H9 (cell line): ENCODE measurements at regions not wholly inside any gene's neighbourhood (a gene's known extent, or its start where the extent isn't known, plus 50 kb on each side); places are given as distances from the start of the nearest gene placed in this dataset.

Experiments used
- DNase-seq: peaks from one replicate; pipeline ENCODE4 v3.0.0-alpha.2; 2017
- H2AFZ ChIP-seq: one replicate; pipeline ENCODE4 v1.6.1; 2013; ENCODE audit warnings: mild to moderate bottlenecking, low read length, control low read depth, moderate library complexity
- H2AK5ac ChIP-seq: 2 replicates; pipeline ENCODE4 v1.6.1; 2013; ENCODE audit warnings: low read length, control low read depth, mixed read lengths; ENCODE audit not compliant: insufficient read length
- H2BK120ac ChIP-seq: one replicate; pipeline ENCODE4 v1.6.1; 2013; ENCODE audit warnings: low read depth, mild to moderate bottlenecking, low read length, control low read depth, inconsistent platforms; ENCODE audit not compliant: poor library complexity, severe bottlenecking
- H2BK12ac ChIP-seq: 2 replicates; pipeline ENCODE4 v1.6.1; 2013; ENCODE audit warnings: low read length, control low read depth, mixed read lengths, low read depth; ENCODE audit not compliant: insufficient read length
- H2BK15ac ChIP-seq: 2 replicates; pipeline ENCODE4 v1.6.1; 2013; ENCODE audit warnings: low read depth, low read length, control low read depth
- H2BK20ac ChIP-seq: one replicate; pipeline ENCODE4 v1.6.1; 2013; ENCODE audit warnings: low read depth, mild to moderate bottlenecking, low read length, control low read depth, inconsistent platforms; ENCODE audit not compliant: poor library complexity, severe bottlenecking
- H2BK5ac ChIP-seq: 2 replicates; pipeline ENCODE4 v1.6.1; 2013; ENCODE audit warnings: low read length, control low read depth, mixed read lengths; ENCODE audit not compliant: insufficient read length
- H3K14ac ChIP-seq: 2 replicates; pipeline ENCODE4 v1.6.1; 2013; ENCODE audit warnings: low read length, control low read depth; ENCODE audit not compliant: insufficient read depth
- H3K18ac ChIP-seq: 2 replicates; pipeline ENCODE4 v1.6.1; 2013; ENCODE audit warnings: low read depth, mild to moderate bottlenecking, mixed read lengths, low read length, control low read depth; ENCODE audit not compliant: insufficient read length
- H3K23ac ChIP-seq: 2 replicates; pipeline ENCODE4 v1.6.1; 2013; ENCODE audit warnings: low read length, control low read depth, mixed read lengths, low read depth; ENCODE audit not compliant: insufficient read length
- H3K23me2 ChIP-seq: 2 replicates; pipeline ENCODE4 v1.6.1; 2013; ENCODE audit warnings: low read depth, mild to moderate bottlenecking, mixed read lengths, low read length, control low read depth; ENCODE audit not compliant: insufficient read length, poor library complexity, severe bottlenecking
- H3K27ac ChIP-seq: 2 replicates; pipeline ENCODE4 v1.5.1; 2013; ENCODE audit warnings: low read length, control low read depth, mixed read lengths, low read depth; ENCODE audit not compliant: insufficient read length
- H3K27me3 ChIP-seq: 2 replicates; pipeline ENCODE4 v1.6.1; 2013; ENCODE audit warnings: low read length, control low read depth, inconsistent platforms; ENCODE audit not compliant: insufficient read depth
- H3K4ac ChIP-seq: 2 replicates; pipeline ENCODE4 v1.6.1; 2013; ENCODE audit warnings: low read depth, mild to moderate bottlenecking, control low read depth, inconsistent platforms, low read length, moderate library complexity
- H3K4me1 ChIP-seq: 2 replicates; pipeline ENCODE4 v1.6.1; 2013; ENCODE audit warnings: low read length, control low read depth, inconsistent platforms; ENCODE audit not compliant: insufficient read depth
- H3K4me2 ChIP-seq: 2 replicates; pipeline ENCODE4 v1.6.1; 2013; ENCODE audit warnings: low read length, control low read depth, mixed read lengths; ENCODE audit not compliant: insufficient read length, insufficient read depth
- H3K56ac ChIP-seq: 2 replicates; pipeline ENCODE4 v1.6.1; 2013; ENCODE audit warnings: low read depth, mild to moderate bottlenecking, mixed read lengths, low read length, control low read depth; ENCODE audit not compliant: insufficient read length
- H3K79me1 ChIP-seq: 2 replicates; pipeline ENCODE4 v1.6.1; 2013; ENCODE audit warnings: low read depth, mild to moderate bottlenecking, moderate library complexity, low read length, control low read depth, inconsistent platforms; ENCODE audit not compliant: insufficient read depth, poor library complexity, severe bottlenecking
- H3K79me2 ChIP-seq: 2 replicates; pipeline ENCODE4 v1.6.1; 2013; ENCODE audit warnings: low read length, control low read depth, inconsistent platforms; ENCODE audit not compliant: insufficient read depth
- H3K9ac ChIP-seq: 2 replicates; pipeline ENCODE4 v1.6.1; 2013; ENCODE audit warnings: low read length, control low read depth, mixed read lengths; ENCODE audit not compliant: insufficient read length; ENCODE audit errors: extremely low read depth
- H3K9me3 ChIP-seq: one replicate; pipeline ENCODE4 v1.6.1; 2013; ENCODE audit warnings: low read depth, low read length, inconsistent platforms; ENCODE audit not compliant: control insufficient read depth
- H3T11ph ChIP-seq: one replicate; pipeline ENCODE4 v1.6.1; 2013; ENCODE audit warnings: mild to moderate bottlenecking, low read length, control low read depth, inconsistent platforms
- H4K20me1 ChIP-seq: one replicate; pipeline ENCODE4 v1.6.1; 2013; ENCODE audit not compliant: control insufficient read depth, insufficient read length, insufficient read depth
- H4K5ac ChIP-seq: 2 replicates; pipeline ENCODE4 v1.6.1; 2013; ENCODE audit warnings: low read depth, mild to moderate bottlenecking, mixed read lengths, low read length, control low read depth; ENCODE audit not compliant: insufficient read length
- H4K8ac ChIP-seq: replicated peaks from 2 replicates; pipeline ENCODE4 v1.6.1; 2013; ENCODE audit warnings: low read length, control low read depth, mixed read lengths, low read depth; ENCODE audit not compliant: insufficient read length
- H4K91ac ChIP-seq: 2 replicates; pipeline ENCODE4 v1.6.1; 2013; ENCODE audit warnings: low read depth, mild to moderate bottlenecking, moderate library complexity, mixed read lengths, low read length, control low read depth; ENCODE audit not compliant: insufficient read length
- H3K27ac Mint-ChIP-seq, 3 experiments: 2 replicates in 2 of 3; 3 replicates in 1 of 3; pipeline ENCODE4 v1.8.0; 2020 to 2021; ENCODE audit warnings: mixed read lengths in 3 of 3, mild to moderate bottlenecking in 1 of 3, moderate library complexity in 1 of 3
- H3K27me3 Mint-ChIP-seq: 2 replicates; pipeline ENCODE4 v1.8.0; 2021; ENCODE audit warnings: low read depth, mild to moderate bottlenecking, moderate library complexity, mixed read lengths
- H3K36me3 Mint-ChIP-seq, 3 experiments: 2 replicates in 2 of 3; 3 replicates in 1 of 3; pipeline ENCODE4 v1.8.0; 2020 to 2021; ENCODE audit warnings: low read depth in 3 of 3, mixed read lengths in 3 of 3; ENCODE audit not compliant: insufficient read depth in 1 of 3
- H3K4me1 Mint-ChIP-seq, 2 experiments: 2 replicates each; pipeline ENCODE4 v1.8.0; 2020; ENCODE audit warnings: mixed read lengths in 2 of 2
- H3K4me3 Mint-ChIP-seq, 2 experiments: 2 replicates in 1 of 2; 3 replicates in 1 of 2; pipeline ENCODE4 v1.8.0; 2020 to 2021; ENCODE audit warnings: mild to moderate bottlenecking in 2 of 2, mixed read lengths in 2 of 2, moderate library complexity in 1 of 2
- H3K9me3 Mint-ChIP-seq, 2 experiments: 2 replicates in 1 of 2; 3 replicates in 1 of 2; pipeline ENCODE4 v1.8.0; 2020; ENCODE audit warnings: mild to moderate bottlenecking in 2 of 2, mixed read lengths in 2 of 2, moderate library complexity in 1 of 2
- CTCF ChIP-seq: fragments of 200-600 bp; sonication (generic); conservative IDR thresholded peaks from 3 replicates; pipeline ENCODE4 v1.8.0; 2021; ENCODE audit warnings: antibody characterized with exemption, mild to moderate bottlenecking
- WGBS: extraction: QIAGEN DNeasy Blood & Tissue Kit; methylation state at CpG from one replicate; pipeline ENCODE4 v1.1.7; 2013; ENCODE audit warnings: missing lambda C conversion rate, low lambda C conversion rate, mixed read lengths; ENCODE audit not compliant: insufficient read length; ENCODE audit errors: extremely low coverage; 5-methylcytosine and 5-hydroxymethylcytosine counted together

- H2BK120ac ChIP-seq, result no peak overlapping the region
- H4K8ac ChIP-seq, result no peak overlapping the region
- H4K5ac ChIP-seq, result no peak overlapping the region
- H2BK15ac ChIP-seq, result no peak overlapping the region
- no peaks in the 10 kb centered on the region for H3K9me3 Mint-ChIP-seq
- H3K27ac Mint-ChIP-seq, result no peak overlapping the region
- H3K27ac ChIP-seq, result no peak overlapping the region
- H3K18ac ChIP-seq, result no peak overlapping the region
- no peak overlapping the region for H3K4ac ChIP-seq
- no peak overlapping the region for H2AK5ac ChIP-seq
- no peaks in the 10 kb centered on the region for H3K23me2 ChIP-seq
- H3K27me3 Mint-ChIP-seq, result no peaks in the 10 kb centered on the region; the same call in 1 of the 2 replicates
- H3K9ac ChIP-seq, result no peak overlapping the region
- H2AFZ ChIP-seq, result no peak overlapping the region
- H3K4me2 ChIP-seq, result no peak overlapping the region
- no peaks in the 10 kb centered on the region for H3K9me3 ChIP-seq
- H3T11ph ChIP-seq, result no peak overlapping the region
- no peaks in the 10 kb centered on the region for H3K27me3 ChIP-seq
- no CpG with 5 or more reads among the region's 3 CpGs for WGBS
- no peak for TF ChIP-seq CTCF
- H3K14ac ChIP-seq, result no peak overlapping the region
- H3K4me1 Mint-ChIP-seq, result peaks cover 11 to 17% of the 10 kb centered on the region in 2 experiments
- no peak overlapping the region for H3K4me3 Mint-ChIP-seq
- no peak overlapping the region for H4K91ac ChIP-seq
- no peaks in the 10 kb centered on the region for H4K20me1 ChIP-seq
- no peak overlapping the region for H3K23ac ChIP-seq
- DNase-seq, result no peak
- no peaks in the 10 kb centered on the region for H3K36me3 Mint-ChIP-seq
- H3K56ac ChIP-seq, result no peak overlapping the region
- no peak overlapping the region for H2BK20ac ChIP-seq
- no peaks in the 10 kb centered on the region for H3K79me2 ChIP-seq
- H3K79me1 ChIP-seq, result no peaks in the 10 kb centered on the region
- H2BK12ac ChIP-seq, result no peak overlapping the region
- H2BK5ac ChIP-seq, result no peak overlapping the region
- peaks cover 5% of the 10 kb centered on the region for H3K4me1 ChIP-seq
These were observed 485.9 kb downstream of the PSAT1 start for GRCh38 chr9:78782858-78783257.
